ENCODE measurements at regions not wholly inside any gene's neighbourhood (a gene's known extent, or its start where the extent isn't known, plus 50 kb on each side); places are given as distances from the start of the nearest gene placed in this dataset.

DNA sequence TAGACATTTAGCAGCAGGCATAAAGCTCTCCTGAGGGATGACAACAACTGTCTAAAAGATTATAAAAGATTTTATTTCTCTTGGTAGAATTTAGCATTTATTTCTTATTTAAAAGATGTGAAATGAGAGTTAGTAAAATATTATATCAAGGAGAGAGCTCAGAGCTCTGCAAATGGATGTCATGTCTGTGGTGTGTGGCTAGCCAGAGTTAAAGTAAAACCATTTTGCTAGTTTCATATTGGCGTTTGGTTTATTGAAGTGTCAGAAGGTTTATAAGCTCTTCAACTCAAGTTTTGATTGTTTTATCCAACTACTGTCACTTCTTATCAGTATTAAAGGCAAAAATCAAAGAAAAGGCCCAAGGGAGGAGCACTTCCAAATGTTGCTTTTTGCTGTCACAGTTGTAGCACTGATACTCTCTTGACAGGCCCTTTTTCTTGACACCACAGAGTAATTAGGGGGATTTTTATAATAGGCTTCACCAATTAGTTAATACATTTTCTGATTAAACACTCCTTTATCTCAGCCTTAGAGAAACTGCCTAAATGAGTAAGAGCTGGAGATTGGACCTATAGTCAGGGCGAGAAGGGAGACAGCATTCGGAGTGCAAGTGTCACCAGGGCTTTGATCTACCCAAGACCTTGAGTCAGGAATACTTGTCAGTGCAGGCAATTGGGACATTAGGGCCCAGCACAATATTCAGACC lies 233.9 kb downstream of the PTBP2 start:
- CTCF ChIA-PET, result interaction anchor here (0.5 to 1.0 kb wide), 2 partner anchors 12 to 1132 kb away, joined by 4 read pairs; no protein-coding TSS in a partner anchor
- TF ChIP-seq, protein P1, sequence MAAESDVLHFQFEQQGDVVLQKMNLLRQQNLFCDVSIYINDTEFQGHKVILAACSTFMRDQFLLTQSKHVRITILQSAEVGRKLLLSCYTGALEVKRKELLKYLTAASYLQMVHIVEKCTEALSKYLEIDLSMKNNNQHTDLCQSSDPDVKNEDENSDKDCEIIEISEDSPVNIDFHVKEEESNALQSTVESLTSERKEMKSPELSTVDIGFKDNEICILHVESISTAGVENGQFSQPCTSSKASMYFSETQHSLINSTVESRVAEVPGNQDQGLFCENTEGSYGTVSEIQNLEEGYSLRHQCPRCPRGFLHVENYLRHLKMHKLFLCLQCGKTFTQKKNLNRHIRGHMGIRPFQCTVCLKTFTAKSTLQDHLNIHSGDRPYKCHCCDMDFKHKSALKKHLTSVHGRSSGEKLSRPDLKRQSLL (tag by site-specific recombination; IDR thresholded peaks at IDR 0.05), result no peak
- TF ChIP-seq ZNF324 (tag by site-specific recombination; IDR thresholded peaks at IDR 0.05) (no peak), ZNF701 (tag by site-specific recombination; IDR thresholded peaks at IDR 0.05) (no peak), ZNF558 (tag by site-specific recombination; IDR thresholded peaks at IDR 0.05) (no peak), HOXC10 (CRISPR knock-in tag; IDR thresholded peaks at IDR 0.05) (no peak), EGR2 (tag by site-specific recombination; IDR thresholded peaks at IDR 0.05; ENCODE audit: low read depth) (no peak), ZNF785 (tag by site-specific recombination; IDR thresholded peaks at IDR 0.05) (no peak), ZNF132 (tag by site-specific recombination; IDR thresholded peaks at IDR 0.05; ENCODE audit: borderline replicate concordance) (no peak), ZNF561 (tag by site-specific recombination; IDR thresholded peaks at IDR 0.05; ENCODE audit: borderline replicate concordance) (no peak), SETDB1 (IDR thresholded peaks at IDR 0.05; ENCODE audit: insufficient read length, low read length) (no peak), IKZF3 (tag by site-specific recombination; IDR thresholded peaks at IDR 0.05) (no peak), ZNF175 (tag by site-specific recombination; IDR thresholded peaks at IDR 0.05) (no peak), ZNF174 (tag by site-specific recombination; IDR thresholded peaks at IDR 0.05) (no peak), GFI1B (tag by site-specific recombination; IDR thresholded peaks at IDR 0.05) (no peak), FEZF1 (tag by site-specific recombination; IDR thresholded peaks at IDR 0.05) (no peak), ZBTB17 (tag by site-specific recombination; IDR thresholded peaks at IDR 0.05) (no peak)
- TF ChIP-seq, protein P2, sequence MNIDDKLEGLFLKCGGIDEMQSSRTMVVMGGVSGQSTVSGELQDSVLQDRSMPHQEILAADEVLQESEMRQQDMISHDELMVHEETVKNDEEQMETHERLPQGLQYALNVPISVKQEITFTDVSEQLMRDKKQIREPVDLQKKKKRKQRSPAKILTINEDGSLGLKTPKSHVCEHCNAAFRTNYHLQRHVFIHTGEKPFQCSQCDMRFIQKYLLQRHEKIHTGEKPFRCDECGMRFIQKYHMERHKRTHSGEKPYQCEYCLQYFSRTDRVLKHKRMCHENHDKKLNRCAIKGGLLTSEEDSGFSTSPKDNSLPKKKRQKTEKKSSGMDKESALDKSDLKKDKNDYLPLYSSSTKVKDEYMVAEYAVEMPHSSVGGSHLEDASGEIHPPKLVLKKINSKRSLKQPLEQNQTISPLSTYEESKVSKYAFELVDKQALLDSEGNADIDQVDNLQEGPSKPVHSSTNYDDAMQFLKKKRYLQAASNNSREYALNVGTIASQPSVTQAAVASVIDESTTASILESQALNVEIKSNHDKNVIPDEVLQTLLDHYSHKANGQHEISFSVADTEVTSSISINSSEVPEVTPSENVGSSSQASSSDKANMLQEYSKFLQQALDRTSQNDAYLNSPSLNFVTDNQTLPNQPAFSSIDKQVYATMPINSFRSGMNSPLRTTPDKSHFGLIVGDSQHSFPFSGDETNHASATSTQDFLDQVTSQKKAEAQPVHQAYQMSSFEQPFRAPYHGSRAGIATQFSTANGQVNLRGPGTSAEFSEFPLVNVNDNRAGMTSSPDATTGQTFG (tag by site-specific recombination; IDR thresholded peaks at IDR 0.05; ENCODE audit: borderline replicate concordance), result no peak
- TF ChIP-seq, protein P3, sequence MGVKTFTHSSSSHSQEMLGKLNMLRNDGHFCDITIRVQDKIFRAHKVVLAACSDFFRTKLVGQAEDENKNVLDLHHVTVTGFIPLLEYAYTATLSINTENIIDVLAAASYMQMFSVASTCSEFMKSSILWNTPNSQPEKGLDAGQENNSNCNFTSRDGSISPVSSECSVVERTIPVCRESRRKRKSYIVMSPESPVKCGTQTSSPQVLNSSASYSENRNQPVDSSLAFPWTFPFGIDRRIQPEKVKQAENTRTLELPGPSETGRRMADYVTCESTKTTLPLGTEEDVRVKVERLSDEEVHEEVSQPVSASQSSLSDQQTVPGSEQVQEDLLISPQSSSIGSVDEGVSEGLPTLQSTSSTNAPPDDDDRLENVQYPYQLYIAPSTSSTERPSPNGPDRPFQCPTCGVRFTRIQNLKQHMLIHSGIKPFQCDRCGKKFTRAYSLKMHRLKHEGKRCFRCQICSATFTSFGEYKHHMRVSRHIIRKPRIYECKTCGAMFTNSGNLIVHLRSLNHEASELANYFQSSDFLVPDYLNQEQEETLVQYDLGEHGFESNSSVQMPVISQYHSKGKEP (tag by site-specific recombination; IDR thresholded peaks at IDR 0.05), result no peak
- TF ChIP-seq, protein P4, sequence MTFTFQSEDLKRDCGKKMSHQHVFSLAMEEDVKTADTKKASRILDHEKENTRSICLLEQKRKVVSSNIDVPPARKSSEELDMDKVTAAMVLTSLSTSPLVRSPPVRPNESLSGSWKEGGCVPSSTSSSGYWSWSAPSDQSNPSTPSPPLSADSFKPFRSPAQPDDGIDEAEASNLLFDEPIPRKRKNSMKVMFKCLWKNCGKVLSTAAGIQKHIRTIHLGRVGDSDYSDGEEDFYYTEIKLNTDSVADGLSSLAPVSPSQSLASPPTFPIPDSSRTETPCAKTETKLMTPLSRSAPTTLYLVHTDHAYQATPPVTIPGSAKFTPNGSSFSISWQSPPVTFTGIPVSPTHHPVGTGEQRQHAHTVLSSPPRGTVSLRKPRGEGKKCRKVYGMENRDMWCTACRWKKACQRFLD (tag by site-specific recombination; IDR thresholded peaks at IDR 0.05), result no peak
- H3K4me1 ChIP-seq (ENCODE audit: control insufficient read depth, insufficient read depth, low read length), result no peaks in the 10 kb centered on the region
- H3K9me3 ChIP-seq (ENCODE audit: control insufficient read depth, insufficient read depth, low read depth, low read length), result no peaks in the 10 kb centered on the region
- H3K27ac ChIP-seq (ENCODE audit: extremely low read depth, low read depth, low read length), result no peak overlapping the region
- POLR2A ChIA-PET, result no interaction called here
- H3K36me3 ChIP-seq (ENCODE audit: control insufficient read depth in 2 of 2, insufficient read depth in 1 of 2, low read length in 2 of 2), result no peaks in the 10 kb centered on the region
- no peak overlapping the region for H3K4me3 ChIP-seq (ENCODE audit: low read depth, low read length)

- Histone ChIP-seq H3K9me3 (ENCODE audit: control insufficient read depth, insufficient read depth, low read depth, low read length) (no peaks in the 10 kb centered on the region), H3K4me1 (ENCODE audit: control insufficient read depth, insufficient read depth, low read length) (no peaks in the 10 kb centered on the region), H3K27ac (ENCODE audit: extremely low read depth, low read depth, low read length) (no peak overlapping the region), H3K36me3 (ENCODE audit: control insufficient read depth in 2 of 2, insufficient read depth in 1 of 2, low read length in 2 of 2) (no peaks in the 10 kb centered on the region), H3K4me3 (ENCODE audit: low read depth, low read length) (no peak overlapping the region)
- ChIA-PET POLR2A (no interaction called here), CTCF (interaction anchor here (1.2 to 4.4 kb wide), 2 partner anchors 89 to 563 kb away, joined by 5 to 19 read pairs; no protein-coding TSS in a partner anchor)
- TF ChIP-seq ZNF791 (tag by site-specific recombination; IDR thresholded peaks at IDR 0.05), result no peak
Observed at GRCh38 chr1:96962216-96962615, 240.6 kb downstream of the PTBP2 start.

Data from HEK293 (cell line).